Coronary artery (tissue), 2 donors: ENCODE measurements at regions not wholly inside any gene's neighbourhood (a gene's known extent, or its start where the extent isn't known, plus 50 kb on each side); places are given as distances from the start of the nearest gene placed in this dataset.
A peak's percentile ranks its signal among the peaks of the same experiment; 100 is the strongest.

ENCODE experiments used
- DNase-seq: peaks from one replicate; pipeline ENCODE4 v3.0.0-alpha.2; 2017; ENCODE audit warnings: low spot score
- H3K27ac ChIP-seq, 2 donors: fragments of 200-600 bp; sonication (generic); one replicate each; pipeline ENCODE4 v1.5.1; 2016 to 2019
- H3K4me3 ChIP-seq: fragments of 200-600 bp; sonication (generic); 2 replicates; pipeline ENCODE4 v1.5.1; 2016; ENCODE audit warnings: mild to moderate bottlenecking, moderate library complexity
- TF ChIP-seq, protein P1 (sequence below): fragments of 200-600 bp; sonication (generic); IDR thresholded peaks from one replicate; pipeline ENCODE4 v1.5.1; 2019; ENCODE audit warnings: antibody characterized with exemption

DNA sequence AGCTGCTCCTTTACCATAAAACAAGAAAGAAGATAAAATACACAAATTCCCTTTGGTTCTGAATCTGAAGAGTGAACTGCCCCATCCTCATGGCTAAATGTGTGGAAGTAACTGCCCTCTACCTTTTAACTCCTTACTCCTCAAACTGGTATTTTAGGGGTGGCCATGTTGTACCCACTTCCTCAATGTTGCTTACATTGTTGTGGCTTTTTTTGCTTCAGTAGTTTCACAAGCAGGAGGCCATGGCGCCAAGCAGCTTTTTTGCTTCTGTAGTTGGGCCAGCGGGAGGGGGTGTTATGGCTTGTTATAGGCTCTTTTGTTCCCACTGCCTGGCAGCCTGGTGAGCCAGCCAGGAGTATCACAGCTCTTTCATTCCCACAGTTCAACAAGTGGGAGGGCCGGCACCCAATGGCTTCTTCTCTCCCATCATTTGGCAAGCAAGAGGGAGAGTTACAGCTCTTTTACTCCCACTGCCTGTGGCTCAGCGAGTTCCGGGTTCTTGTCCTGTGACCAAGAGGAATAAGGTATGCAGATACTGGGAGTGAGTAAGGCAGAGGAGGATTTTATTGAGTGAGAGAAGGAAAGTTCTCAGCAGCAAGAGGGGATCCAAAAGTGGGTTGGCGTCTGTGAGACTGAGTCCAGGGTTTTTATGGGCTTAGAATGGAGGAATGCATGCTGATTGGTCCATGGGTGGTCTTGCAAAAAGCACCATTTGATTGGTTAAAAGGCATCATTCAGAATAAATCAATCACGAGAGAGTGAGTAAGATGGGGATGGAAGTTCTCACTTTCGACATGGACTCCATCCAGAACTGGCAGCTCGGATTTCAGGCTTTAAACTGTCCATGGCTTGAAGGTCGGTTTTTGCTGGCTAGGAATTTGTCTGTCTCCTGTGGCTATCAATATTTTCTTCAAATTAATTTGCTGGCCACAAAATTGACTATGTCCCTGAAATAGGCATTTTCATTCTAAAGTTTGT is 429.6 kb downstream of the HLX start:
- DNase-seq: no peak
- no peak overlapping the region for H3K4me3 ChIP-seq

DNA sequence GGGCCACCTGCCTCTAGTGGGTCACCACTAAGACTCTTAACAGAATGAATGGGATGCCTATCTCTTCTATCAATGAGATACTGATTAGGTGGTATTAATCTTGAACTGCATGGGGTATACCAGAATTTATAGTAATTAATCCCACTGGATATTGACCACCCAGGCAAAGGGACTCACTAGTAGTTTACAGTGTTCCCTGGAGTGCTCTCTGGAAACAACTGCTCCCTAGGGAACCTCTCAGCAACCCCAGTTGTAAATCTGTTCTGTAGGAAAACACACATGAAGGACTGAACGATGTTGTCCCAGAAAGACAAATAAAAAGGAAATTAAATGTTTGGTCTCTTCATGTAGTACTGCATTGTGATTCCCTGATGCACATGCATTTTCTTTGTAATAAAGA is 430.5 kb downstream of the HLX start:
- DNase-seq: no peak
- TF ChIP-seq, protein P1, sequence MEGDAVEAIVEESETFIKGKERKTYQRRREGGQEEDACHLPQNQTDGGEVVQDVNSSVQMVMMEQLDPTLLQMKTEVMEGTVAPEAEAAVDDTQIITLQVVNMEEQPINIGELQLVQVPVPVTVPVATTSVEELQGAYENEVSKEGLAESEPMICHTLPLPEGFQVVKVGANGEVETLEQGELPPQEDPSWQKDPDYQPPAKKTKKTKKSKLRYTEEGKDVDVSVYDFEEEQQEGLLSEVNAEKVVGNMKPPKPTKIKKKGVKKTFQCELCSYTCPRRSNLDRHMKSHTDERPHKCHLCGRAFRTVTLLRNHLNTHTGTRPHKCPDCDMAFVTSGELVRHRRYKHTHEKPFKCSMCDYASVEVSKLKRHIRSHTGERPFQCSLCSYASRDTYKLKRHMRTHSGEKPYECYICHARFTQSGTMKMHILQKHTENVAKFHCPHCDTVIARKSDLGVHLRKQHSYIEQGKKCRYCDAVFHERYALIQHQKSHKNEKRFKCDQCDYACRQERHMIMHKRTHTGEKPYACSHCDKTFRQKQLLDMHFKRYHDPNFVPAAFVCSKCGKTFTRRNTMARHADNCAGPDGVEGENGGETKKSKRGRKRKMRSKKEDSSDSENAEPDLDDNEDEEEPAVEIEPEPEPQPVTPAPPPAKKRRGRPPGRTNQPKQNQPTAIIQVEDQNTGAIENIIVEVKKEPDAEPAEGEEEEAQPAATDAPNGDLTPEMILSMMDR: no peak
- Histone ChIP-seq H3K4me3 (no peak overlapping the region), H3K27ac (no peak overlapping the region)

More for the DNA sequence above, 429.6 kb downstream of the HLX start:
- TF ChIP-seq, protein P1: no peak
- no peak overlapping the region for H3K27ac ChIP-seq

DNA sequence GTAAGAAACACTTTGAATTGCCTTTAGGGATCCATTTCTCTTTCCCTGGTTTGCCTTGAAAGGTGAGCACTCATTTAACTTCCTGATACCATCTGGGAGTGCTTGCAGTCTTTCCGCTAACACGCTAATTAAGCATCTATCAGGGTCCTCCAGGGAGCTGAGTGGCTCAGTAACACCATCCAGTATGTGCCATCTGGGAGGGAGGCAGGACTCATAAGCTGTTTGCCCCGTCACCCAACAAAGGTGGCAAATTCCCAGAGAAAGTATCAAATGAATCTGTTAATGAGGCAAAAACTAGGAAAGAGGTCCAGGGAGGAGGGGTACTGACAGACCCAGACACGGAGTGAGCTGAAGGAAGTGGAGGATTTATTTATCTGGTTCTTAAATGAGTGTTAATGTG is 430.9 kb downstream of the HLX start:
- no peak overlapping the region for H3K27ac ChIP-seq
- H3K4me3 ChIP-seq: no peak overlapping the region
- DNase-seq: no peak
- TF ChIP-seq, protein P1: no peak

DNA sequence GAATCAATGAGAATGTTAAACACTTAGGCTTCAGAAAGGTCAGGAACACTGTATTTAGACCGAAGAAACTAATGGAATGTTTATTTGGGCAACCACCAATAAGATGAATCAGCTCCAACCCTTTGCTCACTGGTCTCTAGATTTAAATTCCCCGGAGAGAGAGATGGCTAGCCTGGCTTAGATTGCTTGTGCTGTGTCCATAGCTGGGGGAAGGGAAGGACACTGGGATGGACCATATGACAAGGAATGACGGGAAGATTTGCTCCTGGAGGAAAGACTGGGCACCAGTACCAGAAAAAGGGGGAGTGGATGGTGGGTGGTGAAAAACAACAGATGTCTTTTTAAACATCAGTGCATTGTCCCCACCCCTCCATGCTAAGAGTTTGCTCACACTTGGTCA is 426.6 kb downstream of the DUSP10 start:
- TF ChIP-seq, protein P1: no peak
- no peak overlapping the region for H3K4me3 ChIP-seq
- H3K27ac ChIP-seq: peak overlapping the region in 1 of 2 donors; percentile 37
- DNase-seq: no peak

DNA sequence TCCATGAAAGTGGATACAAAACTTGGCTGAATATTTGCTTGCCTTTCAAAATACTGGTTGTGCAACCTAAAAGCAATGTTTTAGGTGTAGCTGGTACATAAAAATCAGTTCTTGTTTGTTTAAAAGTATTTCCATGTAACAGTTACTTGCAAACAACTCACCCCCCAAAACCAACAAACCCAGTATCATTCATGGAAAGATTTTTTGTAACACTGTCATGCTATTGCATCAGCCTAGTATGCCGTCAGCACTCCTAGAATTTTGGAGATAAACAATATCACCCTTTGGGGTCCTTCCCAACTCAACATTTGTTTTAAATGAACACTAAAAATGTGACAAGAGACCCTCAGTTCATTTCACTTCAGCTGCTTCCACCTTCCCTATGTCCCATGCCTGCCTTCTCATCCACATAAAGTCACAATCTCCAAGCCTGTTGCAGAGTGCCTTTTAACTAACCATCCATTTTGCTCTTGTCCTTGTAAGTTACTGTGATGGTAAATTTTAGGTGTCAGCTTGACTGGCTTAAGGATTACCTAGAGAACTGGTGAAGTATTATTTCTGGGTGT is 425.3 kb downstream of the DUSP10 start:
- Histone ChIP-seq H3K27ac (peak overlapping the region in 1 of 2 donors; percentile 30), H3K4me3 (no peak overlapping the region)
- no peak for DNase-seq
- TF ChIP-seq, protein P1: no peak

DNA sequence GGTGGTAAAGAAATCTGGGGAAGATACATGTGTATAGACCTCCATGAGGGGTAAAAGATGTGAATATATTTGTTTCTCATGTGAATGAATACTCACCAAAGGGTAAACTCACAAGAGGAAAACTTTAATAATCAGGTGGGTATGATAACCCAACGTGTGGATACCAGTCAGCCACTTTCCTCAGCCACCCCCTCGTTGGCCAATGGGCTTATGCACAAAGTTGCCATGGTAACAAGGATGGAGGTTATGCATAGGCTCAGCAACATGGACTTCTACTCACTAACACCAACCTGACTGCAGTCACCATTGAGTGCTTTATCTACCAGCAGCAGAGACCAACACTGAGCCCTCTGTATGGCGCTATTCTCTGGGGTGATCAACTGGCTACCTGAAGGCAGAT is 424.4 kb downstream of the DUSP10 start:
- TF ChIP-seq, protein P1: no peak
- no peak for DNase-seq
- no peak overlapping the region for H3K27ac ChIP-seq
- no peak overlapping the region for H3K4me3 ChIP-seq

DNA sequence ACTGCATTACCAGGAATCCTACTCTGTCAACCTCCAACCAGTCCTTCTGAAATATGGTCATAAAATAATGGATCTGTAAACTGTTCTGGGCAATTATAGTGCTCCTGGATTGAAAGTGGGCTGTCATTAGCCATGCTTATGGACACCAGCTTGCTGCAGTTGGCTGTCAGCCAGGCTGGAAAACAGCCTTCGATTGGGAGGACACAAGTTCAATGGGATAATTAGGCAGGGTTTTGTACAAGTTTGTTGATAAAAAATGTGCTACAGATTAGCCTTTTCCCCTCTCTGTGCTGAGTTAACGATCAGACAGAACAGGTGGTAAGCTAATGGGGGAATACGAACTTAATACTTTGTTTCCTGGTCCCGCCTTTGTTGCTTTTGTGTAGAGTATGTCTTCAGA is 413.9 kb downstream of the DUSP10 start:
- Histone ChIP-seq H3K27ac (no peak overlapping the region), H3K4me3 (no peak overlapping the region)
- DNase-seq: no peak
- TF ChIP-seq, protein P1: no peak
